Fibroblast of lung (primary cell): ENCODE measurements at regions not wholly inside any gene's neighbourhood (a gene's known extent, or its start where the extent isn't known, plus 50 kb on each side); places are given as distances from the start of the nearest gene placed in this dataset.

Experiments used
- DNase-seq, 2 donors: peaks; one replicate each; pipeline versions ENCODE4 v3.0.0 to v3.0.0-alpha.2; 2010; ENCODE audit warnings: low read depth in 2 of 2
- H2AFZ ChIP-seq: 2 replicates; pipeline ENCODE4 v1.5.1; 2012; ENCODE audit warnings: low read length, control low read depth, inconsistent platforms
- H3K27ac ChIP-seq: 2 replicates; pipeline ENCODE4 v1.5.1; 2011; ENCODE audit warnings: low read length, control low read depth; ENCODE audit not compliant: insufficient read depth
- H3K27me3 ChIP-seq: 2 replicates; pipeline ENCODE4 v1.5.1; 2011; ENCODE audit warnings: mild to moderate bottlenecking, low read length; ENCODE audit not compliant: control insufficient read depth, insufficient read depth
- H3K36me3 ChIP-seq: 2 replicates; pipeline ENCODE4 v1.5.1; 2011; ENCODE audit warnings: low read length; ENCODE audit not compliant: control insufficient read depth, insufficient read depth
- H3K4me1 ChIP-seq: 2 replicates; pipeline ENCODE4 v1.5.1; 2011; ENCODE audit warnings: low read length; ENCODE audit not compliant: control insufficient read depth, insufficient read depth; ENCODE audit errors: extremely low read depth
- H3K4me2 ChIP-seq: 2 replicates; pipeline ENCODE4 v1.5.1; 2011; ENCODE audit warnings: low read length, control low read depth; ENCODE audit not compliant: insufficient read depth; ENCODE audit errors: extremely low read depth
- H3K4me3 ChIP-seq, 4 experiments: fragments of 200-600 bp in 1 of 4; sonication (generic) in 1 of 4; replicated peaks in 1 of 4; 2 replicates each; pipeline ENCODE4 v1.5.1; 2011 to 2016; ENCODE audit warnings: low read length in 4 of 4, low read depth in 3 of 4, mild to moderate bottlenecking in 3 of 4, control low read depth in 2 of 4, inconsistent platforms in 1 of 4, mixed read lengths in 1 of 4; ENCODE audit not compliant: insufficient read depth in 1 of 4; ENCODE audit errors: control extremely low read depth in 1 of 4
- H3K79me2 ChIP-seq: 2 replicates; pipeline ENCODE4 v1.5.1; 2012; ENCODE audit warnings: mild to moderate bottlenecking, low read length, inconsistent platforms; ENCODE audit not compliant: control insufficient read depth, insufficient read depth
- H3K9ac ChIP-seq: 2 replicates; pipeline ENCODE4 v1.5.1; 2011; ENCODE audit warnings: mild to moderate bottlenecking, low read length, control low read depth; ENCODE audit not compliant: insufficient read depth
- H3K9me3 ChIP-seq: 2 replicates; pipeline ENCODE4 v1.5.1; 2012; ENCODE audit warnings: low read depth, low read length; ENCODE audit not compliant: control insufficient read depth, insufficient read depth
- H4K20me1 ChIP-seq: 2 replicates; pipeline ENCODE4 v1.5.1; 2011; ENCODE audit warnings: low read length; ENCODE audit not compliant: control insufficient read depth, insufficient read depth; ENCODE audit errors: extremely low read depth
- EZH2 ChIP-seq: IDR thresholded peaks from 2 replicates; pipeline ENCODE4 v1.5.1; 2012; ENCODE audit warnings: low read length, control low read depth, mild to moderate bottlenecking; ENCODE audit errors: missing control alignments
- TF ChIP-seq, protein P1 (sequence below), 2 donors: IDR thresholded peaks in 1 of 2; conservative IDR thresholded peaks in 1 of 2; 1 replicate in 1 of 2; 2 replicates in 1 of 2; pipeline ENCODE4 v1.5.1; 2011 to 2012; ENCODE audit warnings: low read length in 2 of 2, control low read depth in 1 of 2, inconsistent platforms in 1 of 2, low read depth in 1 of 2, mild to moderate bottlenecking in 1 of 2

DNA sequence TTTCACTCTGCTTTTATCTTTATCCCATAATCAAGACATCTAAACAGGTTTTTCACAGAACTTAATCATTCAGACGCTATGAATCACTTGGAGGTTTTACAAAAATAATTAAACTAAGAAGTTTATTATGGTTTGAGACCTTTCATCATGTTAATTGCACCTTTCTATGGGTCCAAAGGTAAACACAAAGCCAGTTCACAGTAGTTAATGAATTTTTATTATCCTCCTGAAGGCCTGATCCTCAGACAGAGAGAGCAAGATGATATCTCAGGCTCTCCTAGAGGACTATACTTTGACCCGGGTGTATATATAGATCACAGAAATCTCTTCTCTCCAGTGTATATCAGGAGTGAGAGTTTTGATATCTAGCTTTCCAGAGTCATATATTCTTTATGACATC lies 1044.3 kb upstream of the RAG2 start:
- H3K4me1 ChIP-seq = no peaks in the 10 kb centered on the region
- H3K9me3 ChIP-seq = no peaks in the 10 kb centered on the region
- no peak for DNase-seq
- TF ChIP-seq, protein P1, sequence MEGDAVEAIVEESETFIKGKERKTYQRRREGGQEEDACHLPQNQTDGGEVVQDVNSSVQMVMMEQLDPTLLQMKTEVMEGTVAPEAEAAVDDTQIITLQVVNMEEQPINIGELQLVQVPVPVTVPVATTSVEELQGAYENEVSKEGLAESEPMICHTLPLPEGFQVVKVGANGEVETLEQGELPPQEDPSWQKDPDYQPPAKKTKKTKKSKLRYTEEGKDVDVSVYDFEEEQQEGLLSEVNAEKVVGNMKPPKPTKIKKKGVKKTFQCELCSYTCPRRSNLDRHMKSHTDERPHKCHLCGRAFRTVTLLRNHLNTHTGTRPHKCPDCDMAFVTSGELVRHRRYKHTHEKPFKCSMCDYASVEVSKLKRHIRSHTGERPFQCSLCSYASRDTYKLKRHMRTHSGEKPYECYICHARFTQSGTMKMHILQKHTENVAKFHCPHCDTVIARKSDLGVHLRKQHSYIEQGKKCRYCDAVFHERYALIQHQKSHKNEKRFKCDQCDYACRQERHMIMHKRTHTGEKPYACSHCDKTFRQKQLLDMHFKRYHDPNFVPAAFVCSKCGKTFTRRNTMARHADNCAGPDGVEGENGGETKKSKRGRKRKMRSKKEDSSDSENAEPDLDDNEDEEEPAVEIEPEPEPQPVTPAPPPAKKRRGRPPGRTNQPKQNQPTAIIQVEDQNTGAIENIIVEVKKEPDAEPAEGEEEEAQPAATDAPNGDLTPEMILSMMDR (conservative IDR thresholded peaks at IDR 0.05 in 1 of 2, IDR thresholded peaks at IDR 0.05 in 1 of 2; ENCODE audit: low read depth in 1 of 2, low read length in 2 of 2) = no peak
- no peak for TF ChIP-seq EZH2
- no peaks in the 10 kb centered on the region for H3K79me2 ChIP-seq
- H3K27me3 ChIP-seq = no peaks in the 10 kb centered on the region
- H4K20me1 ChIP-seq = no peaks in the 10 kb centered on the region
- no peak overlapping the region for H3K27ac ChIP-seq
- no peaks in the 10 kb centered on the region for H3K36me3 ChIP-seq
- H3K4me2 ChIP-seq = no peak overlapping the region
- no peak overlapping the region for H2AFZ ChIP-seq
- no peak overlapping the region for H3K9ac ChIP-seq
- H3K4me3 ChIP-seq = no peak overlapping the region

DNA sequence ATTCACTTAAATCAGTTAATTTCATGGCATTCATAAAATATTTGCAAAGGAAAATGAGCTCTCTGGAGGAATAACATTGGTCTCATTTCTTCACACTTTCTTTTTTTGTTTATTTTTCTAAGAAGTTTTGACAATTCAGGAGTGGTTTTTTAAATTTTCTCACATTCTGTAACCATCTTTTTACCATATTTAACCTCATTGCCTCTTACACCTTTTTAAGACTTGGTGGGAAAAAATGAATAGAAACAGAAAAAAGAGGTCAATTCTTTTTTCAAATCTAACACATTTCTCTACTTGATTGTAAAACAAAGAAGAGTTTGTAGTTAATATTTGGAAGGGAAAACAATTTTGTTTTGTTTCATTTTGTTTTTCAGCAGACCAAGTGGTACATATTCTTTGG lies 1034.7 kb upstream of the RAG2 start:
- no peak overlapping the region for H2AFZ ChIP-seq
- no peaks in the 10 kb centered on the region for H3K27me3 ChIP-seq
- H3K9me3 ChIP-seq = no peaks in the 10 kb centered on the region
- H4K20me1 ChIP-seq = no peaks in the 10 kb centered on the region
- TF ChIP-seq, protein P1 (conservative IDR thresholded peaks at IDR 0.05 in 1 of 2, IDR thresholded peaks at IDR 0.05 in 1 of 2; ENCODE audit: low read depth in 1 of 2, low read length in 2 of 2) = no peak
- TF ChIP-seq EZH2 = no peak
- H3K9ac ChIP-seq = no peak overlapping the region
- H3K36me3 ChIP-seq = no peaks in the 10 kb centered on the region
- no peaks in the 10 kb centered on the region for H3K79me2 ChIP-seq
- H3K27ac ChIP-seq = no peak overlapping the region
- no peak overlapping the region for H3K4me2 ChIP-seq
- no peak overlapping the region for H3K4me3 ChIP-seq
- no peak for DNase-seq
- H3K4me1 ChIP-seq = no peaks in the 10 kb centered on the region

DNA sequence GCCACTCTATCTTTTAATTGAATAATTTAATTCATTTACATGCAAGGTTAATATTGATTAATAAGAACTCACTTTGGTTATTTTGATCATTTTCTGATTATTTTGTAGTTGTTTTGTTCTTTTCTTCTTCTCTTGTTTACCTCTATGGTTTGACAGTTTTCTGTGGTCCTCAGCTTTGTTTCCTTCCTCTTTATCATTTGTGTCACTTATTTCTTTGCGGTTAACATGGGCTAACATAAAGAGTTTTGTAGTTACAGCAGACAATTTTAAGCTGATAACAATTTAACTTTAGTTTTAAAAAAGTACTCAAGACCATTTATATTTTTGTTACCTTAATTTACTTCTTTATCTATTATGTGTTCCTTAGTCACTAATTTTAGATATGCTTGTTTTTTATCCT lies 1032.8 kb upstream of the RAG2 start:
- Histone ChIP-seq H3K36me3 (no peaks in the 10 kb centered on the region), H3K79me2 (no peaks in the 10 kb centered on the region), H3K4me3 (no peak overlapping the region), H3K4me2 (no peak overlapping the region), H3K9ac (no peak overlapping the region), H3K27me3 (no peaks in the 10 kb centered on the region), H3K9me3 (no peaks in the 10 kb centered on the region), H2AFZ (no peak overlapping the region), H4K20me1 (no peaks in the 10 kb centered on the region), H3K27ac (no peak overlapping the region), H3K4me1 (no peaks in the 10 kb centered on the region)
- no peak for TF ChIP-seq EZH2
- TF ChIP-seq, protein P1 (conservative IDR thresholded peaks at IDR 0.05 in 1 of 2, IDR thresholded peaks at IDR 0.05 in 1 of 2; ENCODE audit: low read depth in 1 of 2, low read length in 2 of 2) = no peak
- no peak for DNase-seq
